ENCODE measurements at regions not wholly inside any gene's neighbourhood (a gene's known extent, or its start where the extent isn't known, plus 50 kb on each side); places are given as distances from the start of the nearest gene placed in this dataset.

DNA sequence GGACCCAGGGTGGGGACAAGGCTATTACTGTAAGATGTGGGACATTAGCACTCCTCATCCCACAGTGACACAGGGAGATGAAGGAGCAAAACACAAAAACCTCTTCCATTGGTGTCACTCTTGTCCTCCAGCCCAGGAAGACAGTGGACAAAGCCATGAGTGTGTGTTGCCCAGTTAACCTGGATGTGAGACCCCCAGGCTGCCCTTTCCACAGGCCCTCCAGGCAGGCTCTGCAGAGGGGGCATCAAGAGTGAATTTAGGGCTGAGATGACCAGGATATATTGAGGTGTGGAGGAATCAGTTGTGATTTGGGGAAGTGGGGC, 111.3 kb downstream of the GGTLC2 start:
- TF ChIP-seq CTCF (IDR thresholded peaks at IDR 0.05) (no peak), EP300 (IDR thresholded peaks at IDR 0.05) (no peak), POLR2A (IDR thresholded peaks at IDR 0.05) (no peak)

All from gastroesophageal sphincter (tissue), 3 donors.